HEK293 (cell line): ENCODE measurements at regions not wholly inside any gene's neighbourhood (a gene's known extent, or its start where the extent isn't known, plus 50 kb on each side); places are given as distances from the start of the nearest gene placed in this dataset.

Source experiments
- CTCF ChIA-PET: fragments of 350-600 bp; formaldehyde crosslinking; extraction: SDS; loops from one replicate; lab custom pipeline; 2021; ENCODE audit warnings: antibody characterized with exemption; lab: Yijun Ruan, JAX
- POLR2A ChIA-PET: fragments of 300-600 bp; formaldehyde crosslinking; extraction: SDS; loops from one replicate; lab custom pipeline; 2020; ENCODE audit warnings: antibody characterized with exemption, inconsistent platforms; lab: Yijun Ruan, JAX
- H3K27ac ChIP-seq: fragments of 200-500 bp; sonication (Bioruptor generic); 2 replicates; pipeline ENCODE4 v1.5.1; 2014; ENCODE audit warnings: low read depth, low read length, control low read depth, inconsistent platforms; ENCODE audit errors: extremely low read depth
- H3K36me3 ChIP-seq, 2 experiments: fragments of 200-500 bp in 1 of 2; sonication (Bioruptor generic) in 1 of 2; 1 replicate in 1 of 2; 2 replicates in 1 of 2; pipeline ENCODE4 v1.5.1; 2014 to 2017; ENCODE audit warnings: inconsistent platforms in 2 of 2, low read length in 2 of 2; ENCODE audit not compliant: control insufficient read depth in 2 of 2, insufficient read depth in 1 of 2
- H3K4me1 ChIP-seq: fragments of 200-500 bp; sonication (Bioruptor generic); 2 replicates; pipeline ENCODE4 v1.5.1; 2014; ENCODE audit warnings: mild to moderate bottlenecking, low read length, inconsistent platforms; ENCODE audit not compliant: control insufficient read depth, insufficient read depth
- H3K4me3 ChIP-seq: 2 replicates; pipeline ENCODE4 v1.5.1; 2011; ENCODE audit warnings: low read depth, mild to moderate bottlenecking, control low read depth, low read length, moderate library complexity
- H3K9me3 ChIP-seq: fragments of 200-500 bp; sonication (Bioruptor generic); 2 replicates; pipeline ENCODE4 v1.5.1; 2014; ENCODE audit warnings: low read depth, low read length, inconsistent platforms; ENCODE audit not compliant: control insufficient read depth, insufficient read depth
- AEBP2 ChIP-seq: fragments of 450-650 bp; formaldehyde crosslinking; IDR thresholded peaks from 2 replicates; pipeline ENCODE4 v1.5.1; 2016; ENCODE audit warnings: missing biosample characterization, missing genetic modification characterization, borderline replicate concordance
- ATF2 ChIP-seq: fragments of 450-650 bp; formaldehyde crosslinking; IDR thresholded peaks from 2 replicates; pipeline ENCODE4 v1.5.1; 2016; ENCODE audit warnings: missing biosample characterization, missing genetic modification characterization, low read depth
- ELK4 ChIP-seq: IDR thresholded peaks from 2 replicates; pipeline ENCODE4 v1.6.1; 2011; ENCODE audit warnings: mild to moderate bottlenecking, low read depth, low read length, borderline replicate concordance
- KLF10 ChIP-seq: fragments of 450-650 bp; IDR thresholded peaks from 2 replicates; pipeline ENCODE4 v1.5.1; 2018; ENCODE audit warnings: missing biosample characterization, mild to moderate bottlenecking, missing genetic modification characterization
- KLF16 ChIP-seq: fragments of 450-650 bp; formaldehyde crosslinking; IDR thresholded peaks from 2 replicates; pipeline ENCODE4 v1.5.1; 2017; ENCODE audit warnings: missing biosample characterization, missing genetic modification characterization
- KLF9 ChIP-seq: fragments of 450-650 bp; formaldehyde crosslinking; IDR thresholded peaks from 2 replicates; pipeline ENCODE4 v1.5.1; 2016; ENCODE audit warnings: missing biosample characterization, missing genetic modification characterization, low read depth
- MYNN ChIP-seq: fragments of 450-650 bp; formaldehyde crosslinking; IDR thresholded peaks from 2 replicates; pipeline ENCODE4 v1.5.1; 2016; ENCODE audit warnings: missing biosample characterization, missing genetic modification characterization, borderline replicate concordance
- PBX3 ChIP-seq: sonication (generic); formaldehyde crosslinking; IDR thresholded peaks from 2 replicates; pipeline ENCODE4 v1.8.1; 2022; ENCODE audit warnings: mild to moderate bottlenecking, moderate library complexity, missing genetic modification reagents
- SETDB1 ChIP-seq: IDR thresholded peaks from one replicate; pipeline ENCODE4 v1.6.1; 2017; ENCODE audit warnings: mild to moderate bottlenecking, low read length, moderate library complexity, mixed read lengths; ENCODE audit not compliant: insufficient read length
- ZNF112 ChIP-seq: fragments of 450-650 bp; formaldehyde crosslinking; IDR thresholded peaks from 2 replicates; pipeline ENCODE4 v1.5.0; 2017; ENCODE audit warnings: missing biosample characterization, missing genetic modification characterization
- ZNF140 ChIP-seq: fragments of 450-650 bp; formaldehyde crosslinking; IDR thresholded peaks from 2 replicates; pipeline ENCODE4 v1.5.1; 2016; ENCODE audit warnings: missing biosample characterization, missing genetic modification characterization
- ZNF16 ChIP-seq: fragments of 450-650 bp; formaldehyde crosslinking; IDR thresholded peaks from 2 replicates; pipeline ENCODE4 v1.5.1; 2016; ENCODE audit warnings: low read depth, missing biosample characterization, missing genetic modification characterization
- ZNF174 ChIP-seq: fragments of 450-650 bp; formaldehyde crosslinking; IDR thresholded peaks from 2 replicates; pipeline ENCODE4 v1.5.0; 2017; ENCODE audit warnings: missing biosample characterization, mild to moderate bottlenecking, missing genetic modification characterization
- ZNF341 ChIP-seq: fragments of 450-650 bp; formaldehyde crosslinking; IDR thresholded peaks from 2 replicates; pipeline ENCODE4; 2016; ENCODE audit warnings: low read depth, missing biosample characterization, missing genetic modification characterization
- ZNF354C ChIP-seq: fragments of 450-650 bp; formaldehyde crosslinking; IDR thresholded peaks from 2 replicates; pipeline ENCODE4 v1.5.1; 2016; ENCODE audit warnings: missing biosample characterization, missing genetic modification characterization, low read depth, borderline replicate concordance
- ZNF621 ChIP-seq: fragments of 450-650 bp; formaldehyde crosslinking; IDR thresholded peaks from 2 replicates; pipeline ENCODE4 v1.5.1; 2017; ENCODE audit warnings: missing biosample characterization, missing genetic modification characterization
- ZNF623 ChIP-seq: fragments of 450-650 bp; formaldehyde crosslinking; IDR thresholded peaks from 2 replicates; pipeline ENCODE4 v1.5.1; 2016; ENCODE audit warnings: missing biosample characterization, missing genetic modification characterization
- ZNF645 ChIP-seq: fragments of 450-650 bp; formaldehyde crosslinking; IDR thresholded peaks from 2 replicates; pipeline ENCODE4; 2016; ENCODE audit warnings: missing biosample characterization, missing genetic modification characterization
- ZNF658 ChIP-seq: fragments of 450-650 bp; formaldehyde crosslinking; IDR thresholded peaks from 2 replicates; pipeline ENCODE4; 2016; ENCODE audit warnings: missing biosample characterization, missing genetic modification characterization
- ZNF660 ChIP-seq: fragments of 450-650 bp; IDR thresholded peaks from 2 replicates; pipeline ENCODE4 v1.5.1; 2018; ENCODE audit warnings: missing biosample characterization, mild to moderate bottlenecking, missing genetic modification characterization
- ZNF707 ChIP-seq: fragments of 450-650 bp; formaldehyde crosslinking; IDR thresholded peaks from 2 replicates; pipeline ENCODE4 v1.5.1; 2016; ENCODE audit warnings: missing biosample characterization, missing genetic modification characterization
- ZNF76 ChIP-seq: fragments of 450-650 bp; formaldehyde crosslinking; IDR thresholded peaks from 2 replicates; pipeline ENCODE4; 2016; ENCODE audit warnings: low read depth, missing biosample characterization, missing genetic modification characterization, borderline replicate concordance
- ZNF777 ChIP-seq: fragments of 450-650 bp; formaldehyde crosslinking; IDR thresholded peaks from 2 replicates; pipeline ENCODE4 v1.5.1; 2017; ENCODE audit warnings: missing biosample characterization, missing genetic modification characterization, borderline replicate concordance
- ZSCAN16 ChIP-seq: fragments of 450-650 bp; formaldehyde crosslinking; IDR thresholded peaks from 2 replicates; pipeline ENCODE4 v1.5.1; 2016; ENCODE audit warnings: missing biosample characterization, missing genetic modification characterization
- ZSCAN4 ChIP-seq: fragments of 450-650 bp; formaldehyde crosslinking; IDR thresholded peaks from 2 replicates; pipeline ENCODE4 v1.5.1; 2017; ENCODE audit warnings: missing biosample characterization, missing genetic modification characterization

- TF ChIP-seq ZNF658 (tag by site-specific recombination) (no peak), ZNF16 (tag by site-specific recombination) (no peak), ZNF354C (tag by site-specific recombination) (no peak), ZNF645 (tag by site-specific recombination) (no peak), MYNN (tag by site-specific recombination) (no peak), PBX3 (CRISPR knock-in tag) (no peak), ZNF174 (tag by site-specific recombination) (no peak), ZNF341 (tag by site-specific recombination) (no peak), ELK4 (no peak), ZNF140 (tag by site-specific recombination) (no peak), ATF2 (no peak)
These were observed 200.2 kb upstream of the CHD6 start (continued) for GRCh38 chr20:41818369-41818768.

GRCh38 chr20:41811456-41811855, 193.3 kb upstream of the CHD6 start:
- no peaks in the 10 kb centered on the region for H3K4me1 ChIP-seq
- CTCF ChIA-PET: no interaction called here
- TF ChIP-seq ZNF707 (tag by site-specific recombination) (no peak), KLF9 (no peak), ZSCAN4 (no peak), KLF16 (no peak), ZNF112 (tag by site-specific recombination) (no peak), ELK4 (no peak), ZNF621 (tag by site-specific recombination) (no peak)
- POLR2A ChIA-PET: no interaction called here
- H3K9me3 ChIP-seq: no peaks in the 10 kb centered on the region
- H3K36me3 ChIP-seq: no peaks in the 10 kb centered on the region
- no peak overlapping the region for H3K27ac ChIP-seq
- no peak overlapping the region for H3K4me3 ChIP-seq

- H3K4me1 ChIP-seq: no peaks in the 10 kb centered on the region
- CTCF ChIA-PET: interaction anchor here (0.6 kb wide), 1 partner anchor 392 kb away, joined by 3 read pairs; no protein-coding TSS in a partner anchor
- no peaks in the 10 kb centered on the region for H3K9me3 ChIP-seq
- no peak overlapping the region for H3K27ac ChIP-seq
- H3K4me3 ChIP-seq: no peak overlapping the region
- no peaks in the 10 kb centered on the region for H3K36me3 ChIP-seq
- POLR2A ChIA-PET: no interaction called here
- no peak for TF ChIP-seq SETDB1
- no peak for TF ChIP-seq ZNF660 (tag by site-specific recombination)
- no peak for TF ChIP-seq ZNF76 (tag by site-specific recombination)
- TF ChIP-seq ZSCAN16 (tag by site-specific recombination): no peak
- TF ChIP-seq ZNF623 (tag by site-specific recombination): no peak
- no peak for TF ChIP-seq KLF10 (tag by site-specific recombination)
- no peak for TF ChIP-seq ZNF777 (tag by site-specific recombination)
- no peak for TF ChIP-seq AEBP2 (tag by site-specific recombination)
These were observed 181.9 kb upstream of the CHD6 start for GRCh38 chr20:41800040-41800439.
